Epithelial cell of esophagus (primary cell): ENCODE measurements at regions not wholly inside any gene's neighbourhood (a gene's known extent, or its start where the extent isn't known, plus 50 kb on each side); places are given as distances from the start of the nearest gene placed in this dataset.
"Not testable (repeated sequence)": the region's sequence is repeated elsewhere in the genome, so short reads cannot be mapped to it uniquely, and the experiment has no call there.

ENCODE experiments used
- DNase-seq: peaks from one replicate; pipeline ENCODE4 v3.0.0; 2010; ENCODE audit warnings: low read depth
- H3K4me3 ChIP-seq: 2 replicates; pipeline ENCODE4 v1.5.1; 2011; ENCODE audit warnings: mild to moderate bottlenecking, low read length, control low read depth
- CTCF ChIP-seq: IDR thresholded peaks from 2 replicates; pipeline ENCODE4 v1.5.1; 2011; ENCODE audit warnings: low read depth, mild to moderate bottlenecking, low read length, control low read depth, inconsistent platforms; ENCODE audit not compliant: insufficient read depth; ENCODE audit errors: missing control alignments

GRCh38 chr9:75545287-75545686 lies 345.2 kb upstream of the PCSK5 start:
- H3K4me3 ChIP-seq = no peak overlapping the region
- TF ChIP-seq CTCF = no peak
- no peak for DNase-seq

- TF ChIP-seq CTCF = no peak
- no peak for DNase-seq
- H3K4me3 ChIP-seq = no peak overlapping the region
Observed at GRCh38 chr9:75548871-75549270, 341.6 kb upstream of the PCSK5 start.

GRCh38 chr9:75551861-75552260 lies 338.6 kb upstream of the PCSK5 start:
- no peak overlapping the region for H3K4me3 ChIP-seq
- DNase-seq = no peak
- TF ChIP-seq CTCF = no peak

- H3K4me3 ChIP-seq = no peak overlapping the region
- TF ChIP-seq CTCF = no peak
- DNase-seq = no peak
Observed at GRCh38 chr9:75552941-75553340, 337.5 kb upstream of the PCSK5 start.

- DNase-seq, H3K4me3 ChIP-seq: not testable (repeated sequence)
Observed at GRCh38 chr9:75566813-75567212, 323.7 kb upstream of the PCSK5 start.

GRCh38 chr9:75570538-75570937 lies 319.9 kb upstream of the PCSK5 start:
- H3K4me3 ChIP-seq = no peak overlapping the region
- no peak for DNase-seq
- no peak for TF ChIP-seq CTCF

- TF ChIP-seq CTCF = no peak
- no peak overlapping the region for H3K4me3 ChIP-seq
- DNase-seq = no peak
Observed at GRCh38 chr9:75574569-75574968, 315.9 kb upstream of the PCSK5 start.

- no peak overlapping the region for H3K4me3 ChIP-seq
- TF ChIP-seq CTCF = no peak
- no peak for DNase-seq
Observed at GRCh38 chr9:75582870-75583269, 307.6 kb upstream of the PCSK5 start.
